Neural progenitor cell (in vitro differentiated cells): ENCODE measurements at regions not wholly inside any gene's neighbourhood (a gene's known extent, or its start where the extent isn't known, plus 50 kb on each side); places are given as distances from the start of the nearest gene placed in this dataset.

Experiments used
- DNase-seq: peaks from one replicate; pipeline ENCODE4 v3.0.0-alpha.2; 2016; ENCODE audit warnings: low spot score
- H2AFZ ChIP-seq: fragments of 200-600 bp; sonication (generic); replicated peaks from 2 replicates; pipeline ENCODE4 v1.6.1; 2016; ENCODE audit warnings: antibody characterized with exemption
- H3F3A ChIP-seq: fragments of 200-600 bp; sonication (generic); 2 replicates; pipeline ENCODE4 v1.6.1; 2016; ENCODE audit warnings: antibody characterized with exemption, low read depth
- H3K27ac ChIP-seq: fragments of 200-600 bp; sonication (generic); 2 replicates; pipeline ENCODE4 v1.5.1; 2016; ENCODE audit warnings: mild to moderate bottlenecking
- H3K27me3 ChIP-seq: fragments of 200-600 bp; sonication (generic); 2 replicates; pipeline ENCODE4 v1.6.1; 2016; ENCODE audit warnings: mild to moderate bottlenecking, moderate library complexity
- H3K36me3 ChIP-seq: fragments of 200-600 bp; sonication (generic); 2 replicates; pipeline ENCODE4 v1.5.1; 2016
- H3K4me1 ChIP-seq: fragments of 200-600 bp; sonication (generic); 2 replicates; pipeline ENCODE4 v1.6.1; 2016; ENCODE audit warnings: mixed run types
- H3K4me2 ChIP-seq: fragments of 200-600 bp; sonication (generic); 2 replicates; pipeline ENCODE4 v1.6.1; 2016
- H3K4me3 ChIP-seq: fragments of 200-600 bp; sonication (generic); 2 replicates; pipeline ENCODE4 v1.5.1; 2016
- H3K79me2 ChIP-seq: fragments of 200-600 bp; sonication (generic); 2 replicates; pipeline ENCODE4 v1.6.1; 2016; ENCODE audit warnings: low read depth
- H3K9ac ChIP-seq: fragments of 200-600 bp; sonication (generic); 2 replicates; pipeline ENCODE4 v1.6.1; 2016
- H3K9me3 ChIP-seq: fragments of 200-600 bp; sonication (generic); 2 replicates; pipeline ENCODE4 v1.5.1; 2016; ENCODE audit warnings: low read depth
- H4K20me1 ChIP-seq: fragments of 200-600 bp; sonication (generic); 2 replicates; pipeline ENCODE4 v1.6.1; 2016; ENCODE audit warnings: low read depth
- H3K27ac Mint-ChIP-seq: 3 replicates; pipeline ENCODE4 v1.8.0; 2021; ENCODE audit warnings: mixed read lengths
- H3K27me3 Mint-ChIP-seq: 2 replicates; pipeline ENCODE4 v1.8.0; 2022; ENCODE audit warnings: low read depth, mild to moderate bottlenecking, inconsistent platforms, moderate library complexity, mixed read lengths; ENCODE audit not compliant: insufficient read depth
- H3K36me3 Mint-ChIP-seq: 3 replicates; pipeline ENCODE4 v1.8.0; 2021; ENCODE audit warnings: mixed read lengths
- H3K4me1 Mint-ChIP-seq: 3 replicates; pipeline ENCODE4 v1.8.0; 2021; ENCODE audit warnings: mixed read lengths
- H3K4me3 Mint-ChIP-seq: 3 replicates; pipeline ENCODE4 v1.8.0; 2021; ENCODE audit warnings: mild to moderate bottlenecking, moderate library complexity, mixed read lengths
- H3K9me3 Mint-ChIP-seq: 3 replicates; pipeline ENCODE4 v1.8.0; 2020; ENCODE audit warnings: mixed read lengths
- EZH2 ChIP-seq: fragments of 200-600 bp; sonication (generic); IDR thresholded peaks from 2 replicates; pipeline ENCODE4 v1.6.1; 2017; ENCODE audit warnings: antibody characterized with exemption, mild to moderate bottlenecking, moderate library complexity
- EZH2phosphoT487 ChIP-seq: fragments of 200-600 bp; sonication (generic); IDR thresholded peaks from 2 replicates; pipeline ENCODE4 v1.6.1; 2017; ENCODE audit warnings: antibody characterized with exemption
- TF ChIP-seq, protein P1 (sequence below): fragments of 200-600 bp; sonication (generic); IDR thresholded peaks from 2 replicates; pipeline ENCODE4 v1.5.1; 2017; ENCODE audit warnings: antibody characterized with exemption, mild to moderate bottlenecking

GRCh38 chr4:111303806-111304205 is 680.9 kb upstream of the PITX2 start:
- H3K27ac Mint-ChIP-seq = no peak overlapping the region
- no peak overlapping the region for H2AFZ ChIP-seq
- H3K27ac ChIP-seq = no peak overlapping the region
- H3K79me2 ChIP-seq = no peaks in the 10 kb centered on the region
- H3K4me1 ChIP-seq = no peaks in the 10 kb centered on the region
- no peak overlapping the region for H3K4me3 ChIP-seq
- TF ChIP-seq EZH2 = no peak
- TF ChIP-seq, protein P1, sequence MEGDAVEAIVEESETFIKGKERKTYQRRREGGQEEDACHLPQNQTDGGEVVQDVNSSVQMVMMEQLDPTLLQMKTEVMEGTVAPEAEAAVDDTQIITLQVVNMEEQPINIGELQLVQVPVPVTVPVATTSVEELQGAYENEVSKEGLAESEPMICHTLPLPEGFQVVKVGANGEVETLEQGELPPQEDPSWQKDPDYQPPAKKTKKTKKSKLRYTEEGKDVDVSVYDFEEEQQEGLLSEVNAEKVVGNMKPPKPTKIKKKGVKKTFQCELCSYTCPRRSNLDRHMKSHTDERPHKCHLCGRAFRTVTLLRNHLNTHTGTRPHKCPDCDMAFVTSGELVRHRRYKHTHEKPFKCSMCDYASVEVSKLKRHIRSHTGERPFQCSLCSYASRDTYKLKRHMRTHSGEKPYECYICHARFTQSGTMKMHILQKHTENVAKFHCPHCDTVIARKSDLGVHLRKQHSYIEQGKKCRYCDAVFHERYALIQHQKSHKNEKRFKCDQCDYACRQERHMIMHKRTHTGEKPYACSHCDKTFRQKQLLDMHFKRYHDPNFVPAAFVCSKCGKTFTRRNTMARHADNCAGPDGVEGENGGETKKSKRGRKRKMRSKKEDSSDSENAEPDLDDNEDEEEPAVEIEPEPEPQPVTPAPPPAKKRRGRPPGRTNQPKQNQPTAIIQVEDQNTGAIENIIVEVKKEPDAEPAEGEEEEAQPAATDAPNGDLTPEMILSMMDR = no peak
- TF ChIP-seq EZH2phosphoT487 = no peak
- H3K36me3 ChIP-seq = no peaks in the 10 kb centered on the region
- peaks cover 2% of the 10 kb centered on the region for H3K27me3 Mint-ChIP-seq
- H3K9ac ChIP-seq = no peak overlapping the region
- H4K20me1 ChIP-seq = no peaks in the 10 kb centered on the region
- H3K9me3 ChIP-seq = no peaks in the 10 kb centered on the region
- peaks cover 5% of the 10 kb centered on the region for H3K9me3 Mint-ChIP-seq
- no peaks in the 10 kb centered on the region for H3K27me3 ChIP-seq
- DNase-seq = no peak
- no peak overlapping the region for H3K4me2 ChIP-seq
- no peaks in the 10 kb centered on the region for H3K4me1 Mint-ChIP-seq
- no peaks in the 10 kb centered on the region for H3F3A ChIP-seq
- no peak overlapping the region for H3K4me3 Mint-ChIP-seq
- no peaks in the 10 kb centered on the region for H3K36me3 Mint-ChIP-seq

DNA sequence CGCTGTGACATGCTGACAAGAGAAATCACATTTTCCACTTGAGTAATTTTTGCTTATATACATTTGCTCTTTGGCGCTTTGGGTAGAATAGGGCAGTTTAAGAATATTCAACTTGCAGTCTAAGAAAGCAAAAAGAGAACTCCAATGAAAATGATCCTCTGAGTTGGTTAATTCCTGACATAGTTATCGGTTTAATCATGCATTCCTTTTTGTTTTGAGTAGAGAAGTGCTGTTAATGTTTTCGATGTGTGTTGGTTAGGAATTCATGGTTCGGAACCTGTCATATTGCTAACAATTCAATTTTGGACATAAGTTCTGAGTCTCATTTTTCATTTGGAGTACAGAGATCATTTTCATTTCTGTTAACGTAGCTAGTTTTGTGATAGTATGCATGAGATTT is 700.6 kb upstream of the PITX2 start:
- H3K36me3 Mint-ChIP-seq = no peaks in the 10 kb centered on the region
- H3K79me2 ChIP-seq = no peaks in the 10 kb centered on the region
- no peak for TF ChIP-seq EZH2
- H3K4me1 Mint-ChIP-seq = peaks cover 5% of the 10 kb centered on the region
- no peak overlapping the region for H3K4me2 ChIP-seq
- H3K9me3 Mint-ChIP-seq = no peaks in the 10 kb centered on the region
- no peaks in the 10 kb centered on the region for H3K27me3 ChIP-seq
- no peak overlapping the region for H3K4me3 Mint-ChIP-seq
- H3K27ac Mint-ChIP-seq = no peak overlapping the region
- H3F3A ChIP-seq = no peaks in the 10 kb centered on the region
- no peak overlapping the region for H3K9ac ChIP-seq
- DNase-seq = no peak
- no peaks in the 10 kb centered on the region for H3K9me3 ChIP-seq
- no peaks in the 10 kb centered on the region for H3K27me3 Mint-ChIP-seq
- H3K4me1 ChIP-seq = no peaks in the 10 kb centered on the region
- no peak overlapping the region for H3K27ac ChIP-seq
- H4K20me1 ChIP-seq = no peaks in the 10 kb centered on the region
- no peaks in the 10 kb centered on the region for H3K36me3 ChIP-seq
- H2AFZ ChIP-seq = no peak overlapping the region
- no peak overlapping the region for H3K4me3 ChIP-seq

GRCh38 chr4:111323916-111324315 is 701.0 kb upstream of the PITX2 start:
- no peaks in the 10 kb centered on the region for H4K20me1 ChIP-seq
- Mint-ChIP-seq H3K27ac (no peak overlapping the region), H3K4me1 (peaks cover 5% of the 10 kb centered on the region), H3K36me3 (no peaks in the 10 kb centered on the region), H3K4me3 (no peak overlapping the region), H3K27me3 (no peaks in the 10 kb centered on the region), H3K9me3 (no peaks in the 10 kb centered on the region)
- H3K4me2 ChIP-seq = no peak overlapping the region
- H3K9me3 ChIP-seq = no peaks in the 10 kb centered on the region
- H3K4me1 ChIP-seq = no peaks in the 10 kb centered on the region
- no peak overlapping the region for H2AFZ ChIP-seq
- DNase-seq = no peak
- H3K27me3 ChIP-seq = no peaks in the 10 kb centered on the region
- no peak for TF ChIP-seq EZH2
- no peak for TF ChIP-seq EZH2phosphoT487
- TF ChIP-seq, protein P1 = no peak
- H3K27ac ChIP-seq = no peak overlapping the region
- no peak overlapping the region for H3K9ac ChIP-seq
- H3K36me3 ChIP-seq = no peaks in the 10 kb centered on the region
- H3K79me2 ChIP-seq = no peaks in the 10 kb centered on the region
- no peaks in the 10 kb centered on the region for H3F3A ChIP-seq
- no peak overlapping the region for H3K4me3 ChIP-seq

DNA sequence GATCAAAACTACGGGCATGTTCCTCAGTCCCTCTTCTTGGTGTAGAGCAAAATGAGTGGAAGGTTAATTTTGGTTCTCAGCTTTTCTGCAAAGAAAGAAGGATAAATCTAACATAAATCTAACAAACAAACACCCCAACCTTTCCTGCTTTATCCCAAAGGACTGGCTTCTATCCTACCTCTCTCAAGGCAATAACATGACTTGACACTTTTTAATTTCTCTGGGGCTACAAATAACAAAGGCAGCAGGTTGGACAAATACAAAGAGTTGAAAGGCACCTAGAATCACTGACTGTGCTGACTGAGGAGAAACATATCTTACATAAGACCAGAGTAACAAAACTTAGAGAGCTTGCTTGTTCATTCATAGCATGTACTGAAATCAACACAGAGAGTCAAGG is 703.6 kb upstream of the PITX2 start:
- no peaks in the 10 kb centered on the region for H3F3A ChIP-seq
- no peaks in the 10 kb centered on the region for H3K9me3 ChIP-seq
- DNase-seq = no peak
- peaks cover 8% of the 10 kb centered on the region for H3K4me1 ChIP-seq
- H3K9me3 Mint-ChIP-seq = no peaks in the 10 kb centered on the region
- no peaks in the 10 kb centered on the region for H3K36me3 Mint-ChIP-seq
- no peak overlapping the region for H3K4me3 Mint-ChIP-seq
- H3K4me1 Mint-ChIP-seq = peaks cover 14% of the 10 kb centered on the region
- H3K27me3 ChIP-seq = no peaks in the 10 kb centered on the region
- H4K20me1 ChIP-seq = no peaks in the 10 kb centered on the region
- H3K36me3 ChIP-seq = no peaks in the 10 kb centered on the region
- no peaks in the 10 kb centered on the region for H3K27me3 Mint-ChIP-seq
- no peak overlapping the region for H2AFZ ChIP-seq
- no peaks in the 10 kb centered on the region for H3K79me2 ChIP-seq
- no peak overlapping the region for H3K27ac Mint-ChIP-seq
- H3K4me2 ChIP-seq = no peak overlapping the region
- no peak overlapping the region for H3K9ac ChIP-seq
- H3K27ac ChIP-seq = no peak overlapping the region
- no peak for TF ChIP-seq EZH2phosphoT487
- TF ChIP-seq EZH2 = no peak
- TF ChIP-seq, protein P1 = no peak
- no peak overlapping the region for H3K4me3 ChIP-seq
